Central memory CD8-positive, alpha-beta T cell (primary cell): ENCODE measurements at regions not wholly inside any gene's neighbourhood (a gene's known extent, or its start where the extent isn't known, plus 50 kb on each side); places are given as distances from the start of the nearest gene placed in this dataset.

Experiments
- ATAC-seq: fragments of 150-1000 bp; cut with Tn5 transposase; replicated peaks from 2 replicates; pipeline ENCODE4 v1.10.0; 2022; ENCODE audit warnings: mild to moderate bottlenecking, moderate FRiP score, moderate number of reproducible peaks; ENCODE audit not compliant: poor library complexity, severe bottlenecking; ENCODE audit errors: extremely low read depth
- DNase-seq, 2 donors: peaks; one replicate each; pipeline ENCODE4 v3.0.0; 2021; ENCODE audit warnings: low spot score in 2 of 2
- H3K27ac Mint-ChIP-seq: one replicate; pipeline ENCODE4 v1.8.0; 2022; ENCODE audit warnings: low read depth, mild to moderate bottlenecking, moderate library complexity, mixed read lengths
- H3K27me3 Mint-ChIP-seq: one replicate; pipeline ENCODE4 v1.8.0; 2022; ENCODE audit warnings: mixed read lengths
- H3K36me3 Mint-ChIP-seq: one replicate; pipeline ENCODE4 v1.8.0; 2022; ENCODE audit warnings: mild to moderate bottlenecking, moderate library complexity, mixed read lengths; ENCODE audit not compliant: insufficient read depth
- H3K4me1 Mint-ChIP-seq: one replicate; pipeline ENCODE4 v1.8.0; 2022; ENCODE audit warnings: mixed read lengths
- H3K4me3 Mint-ChIP-seq: one replicate; pipeline ENCODE4 v1.8.0; 2022; ENCODE audit warnings: mild to moderate bottlenecking, moderate library complexity, mixed read lengths
- H3K9me3 Mint-ChIP-seq: one replicate; pipeline ENCODE4 v1.8.0; 2022; ENCODE audit warnings: mixed read lengths

GRCh38 chr2:128465246-128466170 lies 146.8 kb upstream of the HS6ST1 start:
- Mint-ChIP-seq H3K36me3 (peaks cover 4% of the 10 kb centered on the region), H3K27ac (no peak overlapping the region), H3K4me3 (no peak overlapping the region), H3K27me3 (no peaks in the 10 kb centered on the region), H3K4me1 (no peaks in the 10 kb centered on the region), H3K9me3 (peaks cover 15% of the 10 kb centered on the region)
- DNase-seq (peak in 1 of 2 donors; percentile 9), ATAC-seq (no peak)

GRCh38 chr2:128466376-128466775 lies 147.7 kb upstream of the HS6ST1 start:
- Mint-ChIP-seq H3K9me3 (peaks cover 15% of the 10 kb centered on the region), H3K36me3 (peaks cover 4% of the 10 kb centered on the region), H3K27ac (no peak overlapping the region), H3K4me1 (no peaks in the 10 kb centered on the region), H3K27me3 (no peaks in the 10 kb centered on the region), H3K4me3 (no peak overlapping the region)
- peak in 1 of 2 donors; percentile 4 for DNase-seq
- no peak for ATAC-seq

DNA sequence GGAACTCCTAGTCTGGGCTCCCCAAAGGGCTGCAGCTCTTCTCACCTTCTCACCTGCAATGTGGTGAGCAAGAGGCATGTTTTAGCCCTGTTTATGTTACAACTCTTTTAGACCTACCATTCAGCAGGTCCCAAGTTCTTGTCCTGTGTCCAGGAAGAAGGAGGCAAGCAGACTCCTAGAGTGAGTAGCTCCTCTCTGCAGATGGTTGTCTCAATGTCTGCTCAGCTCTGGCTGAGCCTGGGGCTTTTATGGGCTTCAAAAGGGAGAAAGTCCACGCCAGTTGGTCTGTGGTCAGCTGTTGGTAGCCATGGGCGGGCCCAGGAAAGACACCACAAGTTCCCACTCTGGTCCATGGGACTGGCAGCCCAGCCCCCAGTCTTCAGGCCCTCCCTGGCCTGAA lies 148.1 kb upstream of the HS6ST1 start:
- H3K27ac Mint-ChIP-seq: no peak overlapping the region
- DNase-seq (peak in 1 of 2 donors; percentile 2), ATAC-seq (no peak)
- H3K4me1 Mint-ChIP-seq: no peaks in the 10 kb centered on the region
- H3K9me3 Mint-ChIP-seq: peaks cover 15% of the 10 kb centered on the region
- no peak overlapping the region for H3K4me3 Mint-ChIP-seq
- no peaks in the 10 kb centered on the region for H3K27me3 Mint-ChIP-seq
- peaks cover 4% of the 10 kb centered on the region for H3K36me3 Mint-ChIP-seq

- ATAC-seq (no peak), DNase-seq (peak in 1 of 2 donors; percentile 4)
- H3K36me3 Mint-ChIP-seq: peaks cover 4% of the 10 kb centered on the region
- H3K27ac Mint-ChIP-seq: no peak overlapping the region
- H3K4me3 Mint-ChIP-seq: no peak overlapping the region
- H3K9me3 Mint-ChIP-seq: peaks cover 15% of the 10 kb centered on the region
- H3K27me3 Mint-ChIP-seq: no peaks in the 10 kb centered on the region
- no peaks in the 10 kb centered on the region for H3K4me1 Mint-ChIP-seq
Observed at GRCh38 chr2:128467321-128467969, 148.8 kb upstream of the HS6ST1 start.

GRCh38 chr2:128468186-128468920 lies 149.7 kb upstream of the HS6ST1 start:
- Mint-ChIP-seq H3K27ac (no peak overlapping the region), H3K4me3 (no peak overlapping the region), H3K4me1 (peaks cover 4% of the 10 kb centered on the region), H3K36me3 (peaks cover 4% of the 10 kb centered on the region), H3K9me3 (peaks cover 15% of the 10 kb centered on the region), H3K27me3 (peaks cover 6% of the 10 kb centered on the region)
- DNase-seq: peak in 1 of 2 donors; percentile 8
- ATAC-seq: no peak

DNA sequence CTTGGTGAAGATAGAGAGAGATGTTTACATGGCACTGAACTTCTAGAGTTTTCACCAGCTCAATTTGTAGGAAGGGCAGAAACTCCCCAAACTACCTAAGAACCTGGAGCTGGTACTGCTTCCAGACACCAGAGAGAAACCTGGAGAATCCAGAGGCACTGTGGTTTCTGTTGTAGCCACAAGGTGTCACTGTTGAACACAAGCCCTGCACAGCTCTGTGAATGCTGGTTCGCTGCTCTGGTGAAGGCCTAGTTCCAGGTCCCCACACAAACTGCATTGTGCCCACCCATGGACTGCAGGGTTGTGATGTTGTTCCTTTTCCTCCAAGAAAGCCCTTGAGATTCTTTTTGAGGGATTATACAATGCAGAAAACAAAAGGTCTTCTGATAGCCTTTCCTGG lies 150.5 kb upstream of the HS6ST1 start:
- Mint-ChIP-seq H3K4me1 (peaks cover 6% of the 10 kb centered on the region), H3K27ac (no peak overlapping the region), H3K9me3 (peaks cover 15% of the 10 kb centered on the region), H3K36me3 (peaks cover 2% of the 10 kb centered on the region), H3K27me3 (peaks cover 12% of the 10 kb centered on the region), H3K4me3 (no peak overlapping the region)
- DNase-seq (no peak), ATAC-seq (no peak)

- H3K36me3 Mint-ChIP-seq: peaks cover 2% of the 10 kb centered on the region
- no peak overlapping the region for H3K4me3 Mint-ChIP-seq
- peaks cover 6% of the 10 kb centered on the region for H3K4me1 Mint-ChIP-seq
- H3K27me3 Mint-ChIP-seq: peaks cover 18% of the 10 kb centered on the region
- H3K9me3 Mint-ChIP-seq: peaks cover 15% of the 10 kb centered on the region
- DNase-seq (no peak), ATAC-seq (no peak)
- no peak overlapping the region for H3K27ac Mint-ChIP-seq
Observed at GRCh38 chr2:128469875-128470274, 151.2 kb upstream of the HS6ST1 start.

DNA sequence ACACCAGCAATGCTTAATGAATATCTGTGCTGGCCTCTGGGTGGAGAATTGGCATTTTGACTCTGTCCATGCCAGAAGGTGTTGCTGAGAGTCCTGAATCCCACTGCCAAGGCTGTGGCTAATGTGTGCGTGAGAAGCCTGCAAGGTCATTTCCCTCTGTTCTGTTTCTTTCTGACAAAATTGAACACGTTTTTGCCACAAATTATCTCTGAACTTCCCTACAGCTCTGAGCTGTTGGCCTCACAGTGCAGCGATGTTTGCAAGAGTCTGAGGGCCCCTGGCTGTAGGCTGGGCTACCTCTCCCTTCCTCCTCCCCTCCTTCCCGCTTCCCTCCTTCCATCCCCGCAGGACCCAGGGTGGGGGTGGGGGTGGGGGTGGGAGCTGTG lies 154.1 kb upstream of the HS6ST1 start:
- peak in 1 of 2 donors; percentile 6 for DNase-seq
- H3K27me3 Mint-ChIP-seq: peaks cover 42% of the 10 kb centered on the region

DNA sequence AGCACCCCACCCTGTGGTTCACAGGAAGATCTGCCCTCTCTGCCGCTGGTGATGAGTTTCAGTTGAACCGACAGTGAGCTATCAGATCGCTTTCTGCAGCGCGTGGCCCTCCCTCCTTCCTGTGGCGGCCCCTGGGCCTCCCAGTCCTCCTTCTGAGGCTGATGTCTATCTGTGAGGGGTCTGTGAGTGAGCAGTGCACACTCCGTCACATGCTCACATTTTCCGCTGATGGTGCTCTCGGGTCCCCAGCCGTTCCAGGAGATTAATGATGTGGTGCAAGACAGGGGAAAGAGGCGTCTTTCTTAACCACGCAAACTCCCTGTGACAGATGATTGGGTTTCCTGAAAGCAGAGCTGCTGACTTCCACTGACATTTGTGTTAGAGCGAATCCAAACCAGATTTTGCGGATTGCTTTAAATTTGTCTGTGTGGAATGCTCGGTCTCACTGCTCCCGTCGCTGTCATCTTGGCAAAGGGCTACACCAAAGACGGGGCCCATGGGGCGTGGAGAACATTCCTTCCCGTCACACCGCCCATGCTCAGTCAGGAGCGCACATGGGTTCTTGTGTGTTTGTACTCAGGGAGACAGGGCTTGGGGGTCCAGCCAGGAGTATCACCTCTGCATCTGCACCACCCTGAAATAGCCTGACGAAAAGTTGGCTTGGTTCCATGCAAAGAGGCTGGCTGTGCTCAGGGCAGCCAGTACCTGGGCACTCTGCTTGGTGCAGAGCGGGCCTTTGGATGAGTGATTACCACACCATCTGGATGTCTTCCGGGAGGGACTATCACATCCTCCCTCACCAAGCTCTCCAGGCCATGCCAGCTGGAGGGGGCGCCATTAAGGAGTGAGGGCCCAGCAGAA lies 154.7 kb upstream of the HS6ST1 start:
- peak overlapping the region; percentile 48 for H3K4me3 Mint-ChIP-seq

More for the DNA sequence above, 154.1 kb upstream of the HS6ST1 start:
- Mint-ChIP-seq H3K4me3 (peak overlapping the region; percentile 48), H3K36me3 (peaks cover 1% of the 10 kb centered on the region), H3K4me1 (peaks cover 6% of the 10 kb centered on the region), H3K27ac (peak overlapping the region; percentile 76), H3K9me3 (peaks cover 12% of the 10 kb centered on the region)
- ATAC-seq: peak; percentile 39

DNA sequence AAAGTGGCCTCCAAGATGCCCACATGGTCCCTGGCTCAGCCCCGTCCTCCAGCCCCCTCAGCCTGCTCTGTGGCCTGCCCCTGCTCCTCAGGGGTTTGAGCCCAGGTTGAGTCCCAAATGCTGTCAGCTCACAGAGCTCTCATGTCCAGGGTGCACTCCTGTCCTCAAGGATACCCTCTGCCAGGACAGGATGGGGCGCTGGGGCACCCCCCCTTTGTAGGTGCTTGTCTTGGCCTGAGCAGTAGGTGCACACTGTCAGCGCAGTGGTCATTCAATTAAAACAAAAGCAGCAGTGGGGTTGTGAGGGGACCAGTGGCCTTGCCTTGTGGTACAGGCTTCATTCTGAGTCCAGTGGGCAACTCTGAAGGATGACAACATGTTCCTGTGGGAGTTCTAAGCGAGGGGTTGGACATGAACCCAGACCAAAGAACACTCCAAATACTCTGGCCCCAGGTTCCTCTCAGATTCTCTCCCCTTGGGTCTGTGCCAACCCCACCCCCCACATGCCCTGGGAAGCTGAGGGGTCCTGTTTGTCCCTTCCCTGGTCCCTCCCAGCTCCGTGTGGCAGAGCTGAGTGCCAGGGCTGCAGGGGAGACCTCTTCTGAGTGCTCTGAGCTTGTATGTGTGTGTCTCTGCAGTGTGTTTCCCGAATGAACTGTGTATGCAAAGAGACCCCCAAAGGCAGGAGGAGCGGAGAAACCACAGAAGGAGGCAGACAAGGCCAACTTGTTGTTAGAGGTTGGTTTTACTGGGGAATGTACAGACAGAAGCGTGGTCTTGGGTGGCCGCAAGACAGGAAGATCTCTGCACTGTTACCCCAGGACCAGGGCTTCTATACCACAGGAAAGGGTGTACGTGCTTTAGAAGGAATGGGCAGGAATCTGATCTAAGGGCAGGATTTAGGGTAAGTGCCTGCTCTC lies 155.6 kb upstream of the HS6ST1 start:
- Mint-ChIP-seq H3K27me3 (peaks cover 52% of the 10 kb centered on the region), H3K27ac (no peak overlapping the region), H3K4me1 (peaks cover 6% of the 10 kb centered on the region), H3K36me3 (no peaks in the 10 kb centered on the region), H3K9me3 (no peaks in the 10 kb centered on the region), H3K4me3 (no peak overlapping the region)
- no peak for ATAC-seq
- peak in 1 of 2 donors; percentile 6 for DNase-seq

More for the DNA sequence above, 154.7 kb upstream of the HS6ST1 start:
- ATAC-seq (peak; percentile 31), DNase-seq (peak in 1 of 2 donors; percentile 8)
- H3K27me3 Mint-ChIP-seq: peaks cover 47% of the 10 kb centered on the region
- H3K36me3 Mint-ChIP-seq: peaks cover 1% of the 10 kb centered on the region
- H3K9me3 Mint-ChIP-seq: peaks cover 6% of the 10 kb centered on the region
- peaks cover 6% of the 10 kb centered on the region for H3K4me1 Mint-ChIP-seq
- H3K27ac Mint-ChIP-seq: peak overlapping the region; percentile 76

DNA sequence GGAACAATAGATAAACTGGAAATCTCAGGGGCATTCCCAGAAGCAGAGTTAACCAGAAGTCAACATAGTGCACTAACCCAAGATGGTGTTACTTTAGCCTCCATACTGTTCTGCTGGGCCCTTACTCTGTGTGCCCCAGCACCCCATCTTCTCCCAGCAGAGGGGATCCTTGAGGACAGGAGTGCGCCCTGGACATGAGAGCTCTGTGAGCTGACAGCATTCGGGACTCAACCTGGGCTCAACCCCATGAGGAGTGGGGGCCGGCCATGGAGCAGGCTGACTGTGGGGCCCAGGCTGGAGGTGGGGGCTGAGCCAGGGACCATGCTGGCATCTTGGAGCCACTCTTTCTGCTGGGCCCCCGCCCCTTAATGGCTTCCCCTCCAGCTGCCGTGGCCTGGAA lies 156.3 kb upstream of the HS6ST1 start:
- peaks cover 6% of the 10 kb centered on the region for H3K4me1 Mint-ChIP-seq
- no peaks in the 10 kb centered on the region for H3K36me3 Mint-ChIP-seq
- no peak for ATAC-seq
- peaks cover 59% of the 10 kb centered on the region for H3K27me3 Mint-ChIP-seq
- peak in 1 of 2 donors; percentile 6 for DNase-seq
- H3K9me3 Mint-ChIP-seq: no peaks in the 10 kb centered on the region
- no peak overlapping the region for H3K4me3 Mint-ChIP-seq
- no peak overlapping the region for H3K27ac Mint-ChIP-seq
